ENCODE measurements at regions not wholly inside any gene's neighbourhood (a gene's known extent, or its start where the extent isn't known, plus 50 kb on each side); places are given as distances from the start of the nearest gene placed in this dataset.

DNA sequence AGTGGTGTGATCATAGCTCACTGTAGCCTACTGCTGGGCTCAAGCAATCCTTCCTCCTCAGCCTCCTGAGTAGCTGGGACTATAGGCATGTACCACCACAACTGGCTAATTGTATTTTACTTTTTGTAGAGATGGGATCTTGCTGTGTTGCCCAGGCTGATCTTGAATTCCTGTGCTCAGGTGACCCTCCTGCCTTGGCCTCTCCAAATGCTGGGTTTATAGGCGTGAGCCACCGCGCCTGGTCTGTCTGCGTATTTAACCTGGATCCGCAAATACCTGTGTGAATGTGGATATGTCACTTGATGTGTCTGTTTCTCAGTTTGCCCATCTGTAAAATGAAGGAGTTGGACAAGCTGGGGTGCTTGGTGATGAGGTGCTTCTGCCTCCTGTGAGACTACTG, 123.9 kb downstream of the BAMBI start:
- no peak for DNase-seq (ENCODE audit: low read depth)
- H3K4me3 ChIP-seq (ENCODE audit: low read depth, low read length) = no peak overlapping the region
- TF ChIP-seq, protein P1, sequence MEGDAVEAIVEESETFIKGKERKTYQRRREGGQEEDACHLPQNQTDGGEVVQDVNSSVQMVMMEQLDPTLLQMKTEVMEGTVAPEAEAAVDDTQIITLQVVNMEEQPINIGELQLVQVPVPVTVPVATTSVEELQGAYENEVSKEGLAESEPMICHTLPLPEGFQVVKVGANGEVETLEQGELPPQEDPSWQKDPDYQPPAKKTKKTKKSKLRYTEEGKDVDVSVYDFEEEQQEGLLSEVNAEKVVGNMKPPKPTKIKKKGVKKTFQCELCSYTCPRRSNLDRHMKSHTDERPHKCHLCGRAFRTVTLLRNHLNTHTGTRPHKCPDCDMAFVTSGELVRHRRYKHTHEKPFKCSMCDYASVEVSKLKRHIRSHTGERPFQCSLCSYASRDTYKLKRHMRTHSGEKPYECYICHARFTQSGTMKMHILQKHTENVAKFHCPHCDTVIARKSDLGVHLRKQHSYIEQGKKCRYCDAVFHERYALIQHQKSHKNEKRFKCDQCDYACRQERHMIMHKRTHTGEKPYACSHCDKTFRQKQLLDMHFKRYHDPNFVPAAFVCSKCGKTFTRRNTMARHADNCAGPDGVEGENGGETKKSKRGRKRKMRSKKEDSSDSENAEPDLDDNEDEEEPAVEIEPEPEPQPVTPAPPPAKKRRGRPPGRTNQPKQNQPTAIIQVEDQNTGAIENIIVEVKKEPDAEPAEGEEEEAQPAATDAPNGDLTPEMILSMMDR (IDR thresholded peaks at IDR 0.05; ENCODE audit: insufficient read depth, low read depth, low read length) = no peak

DNA sequence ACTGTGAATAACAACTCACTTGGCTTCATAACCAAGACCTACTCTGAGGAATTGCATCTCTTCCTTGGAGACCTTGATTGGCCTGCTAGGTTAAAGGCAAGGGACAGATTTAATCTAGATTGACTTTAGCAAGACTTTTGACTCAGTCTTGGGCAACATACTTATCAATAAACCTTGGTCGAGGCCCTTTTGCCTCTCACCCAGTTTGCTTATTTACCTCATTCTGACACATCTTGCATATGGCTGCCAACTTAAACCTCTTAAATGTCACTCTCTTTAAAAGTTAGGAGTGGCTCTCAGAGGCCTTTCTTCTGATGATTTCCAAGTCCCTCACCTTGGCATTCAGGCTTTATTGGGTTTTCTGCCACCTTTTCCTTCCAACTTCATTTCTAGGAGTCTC, 124.5 kb downstream of the BAMBI start:
- no peak for DNase-seq (ENCODE audit: low read depth)
- TF ChIP-seq, protein P1 (IDR thresholded peaks at IDR 0.05; ENCODE audit: insufficient read depth, low read depth, low read length) = no peak
- H3K4me3 ChIP-seq (ENCODE audit: low read depth, low read length) = no peak overlapping the region

DNA sequence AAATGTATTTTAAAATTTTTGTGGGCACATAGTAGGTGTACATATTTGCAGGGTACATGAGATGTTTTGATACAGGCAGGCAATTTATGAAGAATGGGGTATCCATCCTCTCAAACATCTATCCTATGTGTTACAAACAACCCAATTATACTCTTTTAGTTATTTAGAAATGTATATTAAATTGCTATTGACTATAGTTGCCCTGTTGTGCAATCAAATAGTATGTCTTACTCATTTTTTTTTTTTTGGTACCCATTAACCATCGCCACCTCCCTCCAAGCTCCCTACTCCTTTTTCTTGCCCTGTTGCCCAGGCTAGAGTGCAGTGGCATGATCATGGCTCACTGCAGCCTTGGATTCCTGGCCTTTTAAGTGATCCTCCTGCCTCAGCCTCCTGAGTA, 128.1 kb downstream of the BAMBI start:
- TF ChIP-seq, protein P1 (IDR thresholded peaks at IDR 0.05; ENCODE audit: insufficient read depth, low read depth, low read length) = no peak
- H3K4me3 ChIP-seq (ENCODE audit: low read depth, low read length) = no peak overlapping the region
- no peak for DNase-seq (ENCODE audit: low read depth)

DNA sequence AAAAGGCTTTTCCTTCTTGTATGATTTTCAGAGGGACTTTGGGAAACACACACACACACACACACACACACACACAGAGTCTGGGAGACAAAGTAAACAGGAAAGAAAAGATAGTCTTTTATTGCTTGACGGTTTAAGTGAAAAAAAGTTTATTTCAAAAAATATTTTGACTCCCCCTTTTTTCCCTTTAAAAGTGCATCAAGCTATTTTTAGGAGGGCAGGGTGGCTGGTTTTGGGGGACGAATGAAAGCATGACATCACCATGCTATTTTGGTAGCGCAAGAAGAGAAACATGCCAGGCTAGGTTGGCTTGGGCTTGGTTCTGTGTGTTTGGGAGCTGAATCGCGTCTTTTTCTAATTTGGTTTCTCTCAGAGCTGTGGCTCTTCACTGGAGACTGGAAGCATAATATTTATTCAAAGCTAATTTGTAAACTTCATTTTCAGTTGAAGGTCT, 129.2 kb downstream of the BAMBI start:
- TF ChIP-seq, protein P1 (IDR thresholded peaks at IDR 0.05; ENCODE audit: insufficient read depth, low read depth, low read length) = no peak
- H3K4me3 ChIP-seq (ENCODE audit: low read depth, low read length) = no peak overlapping the region
- peak; percentile 72 for DNase-seq (ENCODE audit: low read depth)

DNA sequence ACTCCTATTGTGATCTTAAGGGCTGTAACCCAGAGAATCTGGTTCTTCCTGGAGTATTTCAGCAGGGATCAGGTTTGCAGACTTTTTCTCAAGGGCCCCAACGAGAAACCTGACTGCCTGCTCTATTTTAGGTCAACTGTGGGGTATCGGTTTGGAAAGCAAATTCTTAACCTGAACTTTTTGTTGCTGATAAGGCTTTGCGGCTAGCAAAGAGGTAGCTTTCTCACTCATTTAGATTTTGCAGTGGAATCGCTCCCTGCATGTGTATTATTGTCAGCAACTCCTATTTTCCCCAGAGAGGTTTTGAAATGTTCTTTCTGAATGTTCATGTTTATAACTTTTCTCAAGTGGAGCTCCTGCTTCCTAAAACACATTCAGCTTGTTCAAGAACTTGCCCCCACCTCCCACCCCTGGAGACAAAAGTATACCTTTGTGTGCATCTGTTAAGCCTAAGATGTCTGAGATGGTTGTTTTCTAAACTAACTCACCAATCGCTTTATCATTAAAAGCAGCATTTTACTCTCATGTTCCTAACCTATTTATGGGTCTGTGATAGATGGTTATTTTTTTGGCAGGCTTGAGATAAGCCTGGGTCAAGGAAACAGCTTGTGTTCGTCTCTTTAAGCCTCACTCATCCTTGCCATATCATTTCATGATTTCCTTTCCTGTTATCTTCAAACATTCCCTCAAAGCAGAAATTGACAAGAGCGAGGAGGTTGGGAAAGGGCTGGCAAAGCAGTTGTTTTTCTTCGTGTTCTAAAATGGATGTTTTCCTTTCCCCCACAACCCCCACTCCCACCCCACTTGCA, 129.8 kb downstream of the BAMBI start:
- H3K4me3 ChIP-seq (ENCODE audit: low read depth, low read length) = no peak overlapping the region
- TF ChIP-seq, protein P1 (IDR thresholded peaks at IDR 0.05; ENCODE audit: insufficient read depth, low read depth, low read length) = no peak
- DNase-seq (ENCODE audit: low read depth) = peak; percentile 93

DNA sequence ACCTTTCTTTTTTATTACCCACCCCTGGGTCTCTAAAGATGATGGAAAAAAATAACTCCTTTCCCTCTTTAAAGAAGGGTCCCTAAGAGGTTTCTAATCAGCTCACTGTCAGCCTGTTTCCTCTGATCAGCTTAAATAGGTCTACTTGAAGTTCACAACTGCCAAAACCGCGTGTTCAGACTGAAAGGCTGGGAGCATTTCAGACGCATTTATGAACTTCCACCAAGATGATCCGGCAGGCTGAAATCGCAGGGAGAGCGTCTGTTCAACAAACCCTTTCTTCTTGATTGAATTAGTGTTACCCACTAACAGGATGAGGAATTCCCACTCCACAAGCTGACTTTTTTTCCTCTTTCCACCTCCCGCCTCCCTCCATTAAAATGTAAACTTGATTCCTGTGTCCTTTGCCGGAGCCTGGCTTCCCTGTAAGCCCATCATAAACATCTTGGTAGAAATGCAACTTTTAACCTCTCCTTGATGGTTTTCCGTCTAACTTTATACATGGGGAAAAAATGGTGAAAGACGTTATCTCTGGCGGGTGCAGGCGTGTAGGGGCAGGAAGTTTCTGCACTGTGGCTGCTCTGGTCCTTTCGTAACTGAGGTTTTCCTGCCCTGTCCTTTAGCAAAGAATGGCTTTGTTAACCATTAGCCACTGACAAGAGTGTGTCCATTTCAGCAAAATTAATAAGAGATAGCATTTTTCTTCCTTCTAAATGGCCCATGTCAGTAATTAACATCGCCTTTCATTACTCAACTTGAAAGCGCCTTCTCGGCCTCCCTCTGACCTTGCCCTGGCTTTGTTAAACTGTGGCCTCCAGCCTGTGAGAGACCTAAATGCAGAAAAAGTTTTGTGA, 130.7 kb downstream of the BAMBI start:
- DNase-seq (ENCODE audit: low read depth) = peak; percentile 90
- peak overlapping the region; percentile 13 for H3K4me3 ChIP-seq (ENCODE audit: low read depth, low read length)
- TF ChIP-seq, protein P1 (IDR thresholded peaks at IDR 0.05; ENCODE audit: insufficient read depth, low read depth, low read length) = no peak
